ENCODE measurements at regions not wholly inside any gene's neighbourhood (a gene's known extent, or its start where the extent isn't known, plus 50 kb on each side); places are given as distances from the start of the nearest gene placed in this dataset.

GRCh38 chr10:28241741-28242399 is 61.0 kb downstream of the MPP7 start:
- H3K9me3 Mint-ChIP-seq: no peaks in the 10 kb centered on the region
- no peak overlapping the region for H3K27ac ChIP-seq
- no peaks in the 10 kb centered on the region for H3K36me3 ChIP-seq
- no peak overlapping the region for H3K27ac Mint-ChIP-seq
- H3K4me1 ChIP-seq: no peaks in the 10 kb centered on the region
- DNase-seq (ENCODE audit: low spot score): peak; percentile 64
- H2AFZ ChIP-seq (replicated peaks): no peak overlapping the region
- H3K79me2 ChIP-seq (ENCODE audit: low read depth): no peaks in the 10 kb centered on the region
- H3K36me3 Mint-ChIP-seq: no peaks in the 10 kb centered on the region
- H3K27me3 ChIP-seq: no peaks in the 10 kb centered on the region
- no peak overlapping the region for H3K4me2 ChIP-seq
- no peaks in the 10 kb centered on the region for H3K27me3 Mint-ChIP-seq (ENCODE audit: insufficient read depth, low read depth)
- H4K20me1 ChIP-seq (ENCODE audit: low read depth): no peaks in the 10 kb centered on the region
- no peak overlapping the region for H3K9ac ChIP-seq
- TF ChIP-seq EZH2 (IDR thresholded peaks at IDR 0.05): no peak
- TF ChIP-seq, protein P1, sequence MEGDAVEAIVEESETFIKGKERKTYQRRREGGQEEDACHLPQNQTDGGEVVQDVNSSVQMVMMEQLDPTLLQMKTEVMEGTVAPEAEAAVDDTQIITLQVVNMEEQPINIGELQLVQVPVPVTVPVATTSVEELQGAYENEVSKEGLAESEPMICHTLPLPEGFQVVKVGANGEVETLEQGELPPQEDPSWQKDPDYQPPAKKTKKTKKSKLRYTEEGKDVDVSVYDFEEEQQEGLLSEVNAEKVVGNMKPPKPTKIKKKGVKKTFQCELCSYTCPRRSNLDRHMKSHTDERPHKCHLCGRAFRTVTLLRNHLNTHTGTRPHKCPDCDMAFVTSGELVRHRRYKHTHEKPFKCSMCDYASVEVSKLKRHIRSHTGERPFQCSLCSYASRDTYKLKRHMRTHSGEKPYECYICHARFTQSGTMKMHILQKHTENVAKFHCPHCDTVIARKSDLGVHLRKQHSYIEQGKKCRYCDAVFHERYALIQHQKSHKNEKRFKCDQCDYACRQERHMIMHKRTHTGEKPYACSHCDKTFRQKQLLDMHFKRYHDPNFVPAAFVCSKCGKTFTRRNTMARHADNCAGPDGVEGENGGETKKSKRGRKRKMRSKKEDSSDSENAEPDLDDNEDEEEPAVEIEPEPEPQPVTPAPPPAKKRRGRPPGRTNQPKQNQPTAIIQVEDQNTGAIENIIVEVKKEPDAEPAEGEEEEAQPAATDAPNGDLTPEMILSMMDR (IDR thresholded peaks at IDR 0.05): peak; percentile 98
- no peak for TF ChIP-seq EZH2phosphoT487 (IDR thresholded peaks at IDR 0.05)
- no peaks in the 10 kb centered on the region for H3K9me3 ChIP-seq (ENCODE audit: low read depth)
- H3K4me3 Mint-ChIP-seq: no peak overlapping the region
- no peak overlapping the region for H3K4me3 ChIP-seq
- no peaks in the 10 kb centered on the region for H3K4me1 Mint-ChIP-seq
- peaks cover 3% of the 10 kb centered on the region for H3F3A ChIP-seq (ENCODE audit: low read depth)

GRCh38 chr10:28240400-28240799 is 62.5 kb downstream of the MPP7 start:
- no peak overlapping the region for H3K4me2 ChIP-seq
- H3K4me3 Mint-ChIP-seq: no peak overlapping the region
- H2AFZ ChIP-seq (replicated peaks): no peak overlapping the region
- H3K27me3 Mint-ChIP-seq (ENCODE audit: insufficient read depth, low read depth): no peaks in the 10 kb centered on the region
- no peaks in the 10 kb centered on the region for H3K79me2 ChIP-seq (ENCODE audit: low read depth)
- H3F3A ChIP-seq (ENCODE audit: low read depth): peaks cover 3% of the 10 kb centered on the region
- no peaks in the 10 kb centered on the region for H3K27me3 ChIP-seq
- no peaks in the 10 kb centered on the region for H3K36me3 Mint-ChIP-seq
- H3K9me3 Mint-ChIP-seq: no peaks in the 10 kb centered on the region
- no peak overlapping the region for H3K27ac ChIP-seq
- no peaks in the 10 kb centered on the region for H3K36me3 ChIP-seq
- no peak overlapping the region for H3K27ac Mint-ChIP-seq
- no peaks in the 10 kb centered on the region for H3K4me1 Mint-ChIP-seq
- no peak overlapping the region for H3K4me3 ChIP-seq
- no peak for DNase-seq (ENCODE audit: low spot score)
- no peaks in the 10 kb centered on the region for H3K4me1 ChIP-seq
- TF ChIP-seq, protein P1 (IDR thresholded peaks at IDR 0.05): no peak
- TF ChIP-seq EZH2phosphoT487 (IDR thresholded peaks at IDR 0.05): no peak
- TF ChIP-seq EZH2 (IDR thresholded peaks at IDR 0.05): no peak
- no peaks in the 10 kb centered on the region for H4K20me1 ChIP-seq (ENCODE audit: low read depth)
- H3K9ac ChIP-seq: no peak overlapping the region
- H3K9me3 ChIP-seq (ENCODE audit: low read depth): no peaks in the 10 kb centered on the region

DNA sequence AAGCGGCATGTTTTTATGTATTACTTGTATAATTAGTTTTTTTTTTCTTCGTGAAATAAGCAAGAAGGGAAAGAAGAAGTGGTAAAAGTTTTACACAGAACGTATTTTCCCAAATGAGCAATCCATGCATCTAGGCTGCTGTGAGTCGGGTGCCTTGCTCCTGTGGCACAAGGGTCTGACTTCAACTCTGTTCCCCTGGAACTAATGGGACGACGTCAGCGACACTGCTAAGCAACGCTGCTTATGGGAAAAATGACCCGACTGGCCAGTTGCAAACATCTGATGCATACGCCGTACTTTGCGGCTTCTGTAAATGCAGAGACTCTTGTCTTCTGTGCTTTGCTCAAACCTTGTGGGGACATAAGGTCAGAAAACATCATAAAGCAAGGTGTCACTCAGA is 66.3 kb downstream of the MPP7 start:
- Mint-ChIP-seq H3K4me1 (no peaks in the 10 kb centered on the region), H3K9me3 (no peaks in the 10 kb centered on the region), H3K27ac (no peak overlapping the region), H3K27me3 (ENCODE audit: insufficient read depth, low read depth) (no peaks in the 10 kb centered on the region), H3K36me3 (no peaks in the 10 kb centered on the region), H3K4me3 (no peak overlapping the region)
- H2AFZ ChIP-seq (replicated peaks): no peak overlapping the region
- H3K9ac ChIP-seq: no peak overlapping the region
- no peaks in the 10 kb centered on the region for H3K36me3 ChIP-seq
- TF ChIP-seq EZH2 (IDR thresholded peaks at IDR 0.05): no peak
- no peak for TF ChIP-seq EZH2phosphoT487 (IDR thresholded peaks at IDR 0.05)
- TF ChIP-seq, protein P1 (IDR thresholded peaks at IDR 0.05): no peak
- H3F3A ChIP-seq (ENCODE audit: low read depth): peaks cover 3% of the 10 kb centered on the region
- H3K27ac ChIP-seq: no peak overlapping the region
- H4K20me1 ChIP-seq (ENCODE audit: low read depth): no peaks in the 10 kb centered on the region
- DNase-seq (ENCODE audit: low spot score): no peak
- H3K9me3 ChIP-seq (ENCODE audit: low read depth): no peaks in the 10 kb centered on the region
- H3K4me2 ChIP-seq: no peak overlapping the region
- no peaks in the 10 kb centered on the region for H3K27me3 ChIP-seq
- no peaks in the 10 kb centered on the region for H3K79me2 ChIP-seq (ENCODE audit: low read depth)
- H3K4me3 ChIP-seq: no peak overlapping the region
- H3K4me1 ChIP-seq: no peaks in the 10 kb centered on the region
